ENCODE measurements at regions not wholly inside any gene's neighbourhood (a gene's known extent, or its start where the extent isn't known, plus 50 kb on each side); places are given as distances from the start of the nearest gene placed in this dataset.

DNA sequence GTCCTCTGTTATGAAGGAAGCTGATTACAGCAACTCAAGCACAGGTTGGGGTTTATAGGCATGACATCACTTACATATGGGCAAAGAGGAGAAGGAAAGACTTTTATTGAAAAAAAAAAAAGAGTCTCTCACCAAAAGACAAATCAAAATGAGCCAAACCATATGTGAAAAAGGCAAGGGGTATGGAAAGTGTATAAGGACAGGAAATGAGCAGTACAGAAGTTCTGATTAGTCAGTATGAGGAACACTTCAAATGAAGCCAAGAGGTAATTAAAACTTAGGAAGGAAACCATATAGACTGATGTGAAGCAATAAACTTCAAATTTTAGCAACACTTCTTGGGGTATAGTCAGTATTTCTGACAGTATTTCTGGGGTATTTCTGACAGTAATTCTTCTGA lies 1372.6 kb downstream of the CDH11 start:
- H3K9me3 ChIP-seq (ENCODE audit: severe bottlenecking) = no peaks in the 10 kb centered on the region
- H3K27me3 ChIP-seq (ENCODE audit: insufficient read depth, low read depth, severe bottlenecking) = no peaks in the 10 kb centered on the region
- TF ChIP-seq, protein P1, sequence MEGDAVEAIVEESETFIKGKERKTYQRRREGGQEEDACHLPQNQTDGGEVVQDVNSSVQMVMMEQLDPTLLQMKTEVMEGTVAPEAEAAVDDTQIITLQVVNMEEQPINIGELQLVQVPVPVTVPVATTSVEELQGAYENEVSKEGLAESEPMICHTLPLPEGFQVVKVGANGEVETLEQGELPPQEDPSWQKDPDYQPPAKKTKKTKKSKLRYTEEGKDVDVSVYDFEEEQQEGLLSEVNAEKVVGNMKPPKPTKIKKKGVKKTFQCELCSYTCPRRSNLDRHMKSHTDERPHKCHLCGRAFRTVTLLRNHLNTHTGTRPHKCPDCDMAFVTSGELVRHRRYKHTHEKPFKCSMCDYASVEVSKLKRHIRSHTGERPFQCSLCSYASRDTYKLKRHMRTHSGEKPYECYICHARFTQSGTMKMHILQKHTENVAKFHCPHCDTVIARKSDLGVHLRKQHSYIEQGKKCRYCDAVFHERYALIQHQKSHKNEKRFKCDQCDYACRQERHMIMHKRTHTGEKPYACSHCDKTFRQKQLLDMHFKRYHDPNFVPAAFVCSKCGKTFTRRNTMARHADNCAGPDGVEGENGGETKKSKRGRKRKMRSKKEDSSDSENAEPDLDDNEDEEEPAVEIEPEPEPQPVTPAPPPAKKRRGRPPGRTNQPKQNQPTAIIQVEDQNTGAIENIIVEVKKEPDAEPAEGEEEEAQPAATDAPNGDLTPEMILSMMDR (IDR thresholded peaks at IDR 0.05; ENCODE audit: low read depth, low read length) = no peak
- DNase-seq = no peak
- no peaks in the 10 kb centered on the region for H3K36me3 ChIP-seq
- no peak overlapping the region for H3K27ac ChIP-seq
- no peak overlapping the region for H3K4me3 ChIP-seq (ENCODE audit: low read depth, low read length)

DNA sequence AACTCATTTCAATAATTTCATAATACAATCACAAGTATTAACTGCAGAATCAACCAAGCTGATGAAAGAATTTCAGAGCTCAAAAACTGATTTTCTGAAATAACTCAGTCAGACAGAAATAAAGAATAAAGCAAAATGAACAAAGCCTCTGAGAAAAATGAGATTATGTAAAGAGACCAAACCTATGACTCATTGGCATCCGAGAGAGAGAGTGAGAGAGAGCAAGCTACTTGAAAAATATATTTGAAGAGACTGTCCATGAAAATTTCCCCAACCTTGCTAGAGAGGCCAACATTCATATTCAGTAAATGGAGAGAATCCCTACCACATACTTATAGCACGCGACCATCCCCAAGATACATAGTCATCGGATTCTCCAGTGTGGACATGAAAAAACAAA lies 1376.4 kb downstream of the CDH11 start:
- no peaks in the 10 kb centered on the region for H3K36me3 ChIP-seq
- no peak overlapping the region for H3K27ac ChIP-seq
- TF ChIP-seq, protein P1 (IDR thresholded peaks at IDR 0.05; ENCODE audit: low read depth, low read length) = no peak
- DNase-seq = no peak
- no peak overlapping the region for H3K4me3 ChIP-seq (ENCODE audit: low read depth, low read length)
- H3K27me3 ChIP-seq (ENCODE audit: insufficient read depth, low read depth, severe bottlenecking) = no peaks in the 10 kb centered on the region
- no peaks in the 10 kb centered on the region for H3K9me3 ChIP-seq (ENCODE audit: severe bottlenecking)

DNA sequence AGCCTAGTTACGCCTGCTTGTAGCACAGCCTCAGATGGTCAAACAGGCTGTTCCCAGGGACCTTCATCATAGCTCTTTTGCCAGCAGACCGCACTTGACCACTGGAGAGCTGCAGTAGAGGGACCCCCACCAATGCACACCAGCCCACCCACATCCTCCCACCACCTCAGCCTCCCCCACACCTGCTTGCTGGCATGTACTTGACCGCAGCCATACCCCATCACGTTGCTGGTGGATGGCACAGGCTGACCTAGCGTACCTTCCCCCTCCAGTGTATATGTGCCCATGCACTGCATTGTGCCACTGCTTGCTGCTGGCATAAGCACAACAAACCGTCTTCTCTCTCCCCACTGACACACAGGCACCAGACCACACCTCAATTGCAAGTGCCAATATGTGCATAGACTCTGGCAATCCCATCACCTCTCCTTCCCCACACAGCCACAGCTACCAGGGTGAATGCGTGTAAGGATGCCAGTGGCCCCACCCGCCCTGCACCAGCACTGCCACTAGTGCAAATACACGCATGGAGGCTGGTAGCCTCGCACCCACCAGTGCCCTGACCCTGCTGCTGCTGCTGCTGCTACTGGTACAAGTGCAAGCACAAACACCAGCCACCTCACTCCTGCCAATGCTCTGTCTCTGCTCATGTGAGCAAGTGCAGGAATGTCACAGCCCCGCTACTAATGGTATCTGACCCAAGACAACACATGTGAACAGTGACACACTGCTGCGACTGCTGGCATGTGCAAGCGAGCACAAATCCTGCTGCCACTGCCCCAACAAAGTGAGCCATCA lies 1377.6 kb downstream of the CDH11 start:
- Histone ChIP-seq H3K36me3 (no peaks in the 10 kb centered on the region), H3K27ac (no peak overlapping the region), H3K27me3 (ENCODE audit: insufficient read depth, low read depth, severe bottlenecking) (no peaks in the 10 kb centered on the region), H3K9me3 (ENCODE audit: severe bottlenecking) (no peaks in the 10 kb centered on the region), H3K4me3 (ENCODE audit: low read depth, low read length) (no peak overlapping the region)
- TF ChIP-seq, protein P1 (IDR thresholded peaks at IDR 0.05; ENCODE audit: low read depth, low read length) = 0 out of 2 replicates have a peak, but pooled peaks have one; percentile 8
- no peak for DNase-seq

DNA sequence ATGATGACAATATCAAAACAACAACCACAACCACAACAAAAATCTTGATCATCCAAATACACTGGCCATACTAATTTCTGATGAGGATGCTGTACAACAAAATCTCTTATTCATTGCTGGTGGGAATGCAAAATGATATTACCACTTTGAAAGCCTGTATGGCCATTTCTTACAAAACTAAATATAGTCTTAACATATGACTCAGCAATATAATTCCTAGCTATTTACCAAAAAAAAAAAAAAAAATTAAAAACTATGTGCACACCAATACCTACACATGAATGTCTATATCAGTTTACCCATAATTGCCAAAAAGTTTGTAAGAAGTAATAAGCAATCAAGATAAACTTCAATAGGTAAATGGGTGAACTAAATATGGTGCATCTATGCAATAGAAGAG lies 1379.7 kb downstream of the CDH11 start:
- H3K9me3 ChIP-seq (ENCODE audit: severe bottlenecking) = no peaks in the 10 kb centered on the region
- H3K27ac ChIP-seq = no peak overlapping the region
- H3K4me3 ChIP-seq (ENCODE audit: low read depth, low read length) = no peak overlapping the region
- no peak for DNase-seq
- TF ChIP-seq, protein P1 (IDR thresholded peaks at IDR 0.05; ENCODE audit: low read depth, low read length) = no peak
- H3K36me3 ChIP-seq = no peaks in the 10 kb centered on the region
- H3K27me3 ChIP-seq (ENCODE audit: insufficient read depth, low read depth, severe bottlenecking) = no peaks in the 10 kb centered on the region

DNA sequence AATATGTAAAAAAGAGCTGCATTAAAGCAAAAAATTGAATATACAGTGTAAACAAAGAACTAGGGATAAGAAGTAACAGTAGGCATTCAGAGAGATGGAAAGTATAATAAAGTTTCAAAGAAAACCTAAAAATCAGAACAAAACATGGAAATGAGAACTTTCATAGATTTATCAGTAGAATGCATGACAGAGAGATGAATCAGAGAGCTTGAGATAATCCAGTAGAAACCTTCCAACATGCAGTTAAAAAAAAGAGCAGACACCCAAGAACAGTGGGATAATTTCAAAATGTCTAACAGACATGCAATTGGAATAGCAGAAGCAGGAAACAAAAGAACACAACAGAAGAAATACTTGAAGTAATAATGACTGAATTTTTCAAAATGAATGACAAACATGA lies 1384.2 kb downstream of the CDH11 start:
- Histone ChIP-seq H3K9me3 (ENCODE audit: severe bottlenecking) (no peaks in the 10 kb centered on the region), H3K27ac (no peak overlapping the region), H3K27me3 (ENCODE audit: insufficient read depth, low read depth, severe bottlenecking) (no peaks in the 10 kb centered on the region), H3K4me3 (ENCODE audit: low read depth, low read length) (no peak overlapping the region), H3K36me3 (no peaks in the 10 kb centered on the region)
- TF ChIP-seq, protein P1 (IDR thresholded peaks at IDR 0.05; ENCODE audit: low read depth, low read length) = no peak
- no peak for DNase-seq

DNA sequence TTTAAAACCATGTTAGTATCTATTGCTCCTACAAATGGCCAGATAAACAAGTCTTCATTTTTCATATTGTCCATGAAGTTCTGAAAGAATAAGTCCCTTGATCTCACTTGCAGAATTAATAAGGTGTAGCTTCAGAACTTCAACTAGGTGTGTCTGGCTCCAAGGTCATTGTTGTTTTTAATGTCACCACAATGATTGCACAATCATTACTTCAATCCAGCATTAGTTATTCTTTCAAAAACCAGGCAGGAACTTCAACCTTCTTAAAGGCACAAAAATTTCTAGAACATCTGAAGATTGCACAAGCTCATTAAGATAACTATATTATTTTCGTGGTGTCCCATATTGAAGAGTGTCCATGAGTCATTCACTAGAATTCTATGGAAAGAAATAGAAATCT lies 1386.4 kb downstream of the CDH11 start:
- H3K36me3 ChIP-seq = no peaks in the 10 kb centered on the region
- no peak for DNase-seq
- no peak overlapping the region for H3K27ac ChIP-seq
- TF ChIP-seq, protein P1 (IDR thresholded peaks at IDR 0.05; ENCODE audit: low read depth, low read length) = no peak
- H3K4me3 ChIP-seq (ENCODE audit: low read depth, low read length) = no peak overlapping the region
- no peaks in the 10 kb centered on the region for H3K27me3 ChIP-seq (ENCODE audit: insufficient read depth, low read depth, severe bottlenecking)
- no peaks in the 10 kb centered on the region for H3K9me3 ChIP-seq (ENCODE audit: severe bottlenecking)
